Fibroblast of villous mesenchyme (primary cell): ENCODE measurements at regions not wholly inside any gene's neighbourhood (a gene's known extent, or its start where the extent isn't known, plus 50 kb on each side); places are given as distances from the start of the nearest gene placed in this dataset.
"Not testable (repeated sequence)": the region's sequence is repeated elsewhere in the genome, so short reads cannot be mapped to it uniquely, and the experiment has no call there.

ENCODE experiments used
- DNase-seq: peaks from one replicate; pipeline ENCODE4 v3.0.0-alpha.2; 2010; ENCODE audit warnings: low read depth
- H3K4me3 ChIP-seq: 2 replicates; pipeline ENCODE4 v1.5.1; 2011; ENCODE audit warnings: low read depth, mild to moderate bottlenecking, low read length
- TF ChIP-seq, protein P1 (sequence below): IDR thresholded peaks from 2 replicates; pipeline ENCODE4 v1.5.1; 2012; ENCODE audit warnings: low read depth, mild to moderate bottlenecking, low read length; ENCODE audit not compliant: insufficient read depth

GRCh38 chr7:145797507-145797906 is 319.1 kb upstream of the CNTNAP2 start:
- H3K4me3 ChIP-seq, result no peak overlapping the region
- no peak for DNase-seq
- TF ChIP-seq, protein P1, sequence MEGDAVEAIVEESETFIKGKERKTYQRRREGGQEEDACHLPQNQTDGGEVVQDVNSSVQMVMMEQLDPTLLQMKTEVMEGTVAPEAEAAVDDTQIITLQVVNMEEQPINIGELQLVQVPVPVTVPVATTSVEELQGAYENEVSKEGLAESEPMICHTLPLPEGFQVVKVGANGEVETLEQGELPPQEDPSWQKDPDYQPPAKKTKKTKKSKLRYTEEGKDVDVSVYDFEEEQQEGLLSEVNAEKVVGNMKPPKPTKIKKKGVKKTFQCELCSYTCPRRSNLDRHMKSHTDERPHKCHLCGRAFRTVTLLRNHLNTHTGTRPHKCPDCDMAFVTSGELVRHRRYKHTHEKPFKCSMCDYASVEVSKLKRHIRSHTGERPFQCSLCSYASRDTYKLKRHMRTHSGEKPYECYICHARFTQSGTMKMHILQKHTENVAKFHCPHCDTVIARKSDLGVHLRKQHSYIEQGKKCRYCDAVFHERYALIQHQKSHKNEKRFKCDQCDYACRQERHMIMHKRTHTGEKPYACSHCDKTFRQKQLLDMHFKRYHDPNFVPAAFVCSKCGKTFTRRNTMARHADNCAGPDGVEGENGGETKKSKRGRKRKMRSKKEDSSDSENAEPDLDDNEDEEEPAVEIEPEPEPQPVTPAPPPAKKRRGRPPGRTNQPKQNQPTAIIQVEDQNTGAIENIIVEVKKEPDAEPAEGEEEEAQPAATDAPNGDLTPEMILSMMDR, result no peak

GRCh38 chr7:145795132-145795531 is 321.5 kb upstream of the CNTNAP2 start:
- DNase-seq, result no peak
- H3K4me3 ChIP-seq, result no peak overlapping the region
- TF ChIP-seq, protein P1, result no peak

DNA sequence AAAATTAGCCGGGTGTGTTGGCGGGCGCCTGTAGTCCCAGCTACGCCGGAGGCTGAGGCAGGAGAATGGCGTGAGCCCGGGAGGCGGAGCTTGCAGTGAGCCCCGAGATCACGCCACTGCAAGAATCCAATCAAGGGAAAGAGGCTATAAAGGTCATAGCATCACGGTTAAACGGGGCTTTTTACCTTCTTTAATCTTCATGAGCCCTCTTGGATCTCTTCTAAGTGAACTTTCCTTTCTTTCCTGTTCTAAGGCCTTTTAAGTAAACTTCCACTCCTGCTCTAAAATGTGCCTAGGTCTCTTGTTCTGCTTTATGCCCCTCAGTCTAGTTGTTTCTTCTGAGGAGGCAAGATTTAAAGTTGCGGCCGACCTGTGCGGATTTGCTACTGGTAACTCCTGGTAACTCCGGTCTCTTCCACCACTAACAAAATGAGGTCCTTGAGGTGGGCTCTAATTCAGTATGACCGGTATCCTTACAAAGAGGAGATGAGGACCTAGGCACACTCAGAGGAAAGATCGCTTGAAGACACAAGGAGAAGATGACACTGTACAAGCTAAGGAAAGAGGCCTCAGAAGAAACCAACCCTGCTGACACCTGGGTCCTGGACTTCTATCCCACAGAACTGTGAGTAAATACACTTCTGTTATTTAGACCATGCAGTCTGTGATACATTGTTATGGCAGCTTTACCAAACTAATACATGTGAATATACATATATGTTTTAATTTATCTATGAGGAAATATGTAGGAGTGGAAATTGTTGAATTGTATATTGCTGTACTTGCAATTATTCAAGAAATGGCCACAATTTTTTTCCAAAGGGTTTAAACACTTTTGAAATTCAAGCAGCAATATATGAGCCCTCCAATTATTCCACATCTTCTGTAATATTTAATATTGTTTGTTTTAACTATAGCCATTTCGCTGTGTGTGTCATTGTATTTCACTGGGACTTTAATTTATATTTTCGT is 331.5 kb upstream of the CNTNAP2 start:
- H3K4me3 ChIP-seq, result no peak overlapping the region
- TF ChIP-seq, protein P1, result no peak
- no peak for DNase-seq

DNA sequence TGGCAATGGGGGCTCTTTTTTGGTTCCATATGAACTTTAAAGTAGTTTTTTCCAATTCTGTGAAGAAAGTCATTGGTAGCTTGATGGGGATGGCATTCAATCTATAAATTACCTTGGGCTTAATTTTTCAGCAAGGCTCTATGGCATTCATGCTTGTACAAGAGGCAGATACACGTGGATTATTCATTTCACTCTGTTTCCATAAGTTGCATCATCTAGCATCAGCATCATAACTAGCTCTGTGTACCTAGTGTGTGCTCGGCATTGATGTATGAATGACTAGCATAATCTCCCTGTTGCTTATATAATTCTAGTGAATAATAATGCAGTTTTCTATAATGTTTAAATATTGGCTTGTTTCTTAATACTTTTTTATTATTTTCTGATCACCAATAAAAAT is 335.2 kb upstream of the CNTNAP2 start:
- not testable (repeated sequence) for DNase-seq, H3K4me3 ChIP-seq

GRCh38 chr7:145779140-145779539 is 337.5 kb upstream of the CNTNAP2 start:
- DNase-seq, result no peak
- TF ChIP-seq, protein P1, result no peak
- no peak overlapping the region for H3K4me3 ChIP-seq

GRCh38 chr7:145774777-145775176 is 341.8 kb upstream of the CNTNAP2 start:
- H3K4me3 ChIP-seq, result no peak overlapping the region
- TF ChIP-seq, protein P1, result no peak
- DNase-seq, result no peak

- no peak overlapping the region for H3K4me3 ChIP-seq
- DNase-seq, result no peak
- TF ChIP-seq, protein P1, result no peak
These were observed 363.6 kb upstream of the CNTNAP2 start for GRCh38 chr7:145753004-145753403.
